H9 (cell line): ENCODE measurements at regions not wholly inside any gene's neighbourhood (a gene's known extent, or its start where the extent isn't known, plus 50 kb on each side); places are given as distances from the start of the nearest gene placed in this dataset.

Experiments
- DNase-seq: peaks from one replicate; pipeline ENCODE4 v3.0.0-alpha.2; 2017
- H2AFZ ChIP-seq: one replicate; pipeline ENCODE4 v1.6.1; 2013; ENCODE audit warnings: mild to moderate bottlenecking, low read length, control low read depth, moderate library complexity
- H2AK5ac ChIP-seq: 2 replicates; pipeline ENCODE4 v1.6.1; 2013; ENCODE audit warnings: low read length, control low read depth, mixed read lengths; ENCODE audit not compliant: insufficient read length
- H2BK120ac ChIP-seq: one replicate; pipeline ENCODE4 v1.6.1; 2013; ENCODE audit warnings: low read depth, mild to moderate bottlenecking, low read length, control low read depth, inconsistent platforms; ENCODE audit not compliant: poor library complexity, severe bottlenecking
- H2BK12ac ChIP-seq: 2 replicates; pipeline ENCODE4 v1.6.1; 2013; ENCODE audit warnings: low read length, control low read depth, mixed read lengths, low read depth; ENCODE audit not compliant: insufficient read length
- H2BK15ac ChIP-seq: 2 replicates; pipeline ENCODE4 v1.6.1; 2013; ENCODE audit warnings: low read depth, low read length, control low read depth
- H2BK20ac ChIP-seq: one replicate; pipeline ENCODE4 v1.6.1; 2013; ENCODE audit warnings: low read depth, mild to moderate bottlenecking, low read length, control low read depth, inconsistent platforms; ENCODE audit not compliant: poor library complexity, severe bottlenecking
- H2BK5ac ChIP-seq: 2 replicates; pipeline ENCODE4 v1.6.1; 2013; ENCODE audit warnings: low read length, control low read depth, mixed read lengths; ENCODE audit not compliant: insufficient read length
- H3K14ac ChIP-seq: 2 replicates; pipeline ENCODE4 v1.6.1; 2013; ENCODE audit warnings: low read length, control low read depth; ENCODE audit not compliant: insufficient read depth
- H3K18ac ChIP-seq: 2 replicates; pipeline ENCODE4 v1.6.1; 2013; ENCODE audit warnings: low read depth, mild to moderate bottlenecking, mixed read lengths, low read length, control low read depth; ENCODE audit not compliant: insufficient read length
- H3K23ac ChIP-seq: 2 replicates; pipeline ENCODE4 v1.6.1; 2013; ENCODE audit warnings: low read length, control low read depth, mixed read lengths, low read depth; ENCODE audit not compliant: insufficient read length
- H3K23me2 ChIP-seq: 2 replicates; pipeline ENCODE4 v1.6.1; 2013; ENCODE audit warnings: low read depth, mild to moderate bottlenecking, mixed read lengths, low read length, control low read depth; ENCODE audit not compliant: insufficient read length, poor library complexity, severe bottlenecking
- H3K27ac ChIP-seq: 2 replicates; pipeline ENCODE4 v1.5.1; 2013; ENCODE audit warnings: low read length, control low read depth, mixed read lengths, low read depth; ENCODE audit not compliant: insufficient read length
- H3K27me3 ChIP-seq: 2 replicates; pipeline ENCODE4 v1.6.1; 2013; ENCODE audit warnings: low read length, control low read depth, inconsistent platforms; ENCODE audit not compliant: insufficient read depth
- H3K4ac ChIP-seq: 2 replicates; pipeline ENCODE4 v1.6.1; 2013; ENCODE audit warnings: low read depth, mild to moderate bottlenecking, control low read depth, inconsistent platforms, low read length, moderate library complexity
- H3K4me1 ChIP-seq: 2 replicates; pipeline ENCODE4 v1.6.1; 2013; ENCODE audit warnings: low read length, control low read depth, inconsistent platforms; ENCODE audit not compliant: insufficient read depth
- H3K4me2 ChIP-seq: 2 replicates; pipeline ENCODE4 v1.6.1; 2013; ENCODE audit warnings: low read length, control low read depth, mixed read lengths; ENCODE audit not compliant: insufficient read length, insufficient read depth
- H3K56ac ChIP-seq: 2 replicates; pipeline ENCODE4 v1.6.1; 2013; ENCODE audit warnings: low read depth, mild to moderate bottlenecking, mixed read lengths, low read length, control low read depth; ENCODE audit not compliant: insufficient read length
- H3K79me1 ChIP-seq: 2 replicates; pipeline ENCODE4 v1.6.1; 2013; ENCODE audit warnings: low read depth, mild to moderate bottlenecking, moderate library complexity, low read length, control low read depth, inconsistent platforms; ENCODE audit not compliant: insufficient read depth, poor library complexity, severe bottlenecking
- H3K79me2 ChIP-seq: 2 replicates; pipeline ENCODE4 v1.6.1; 2013; ENCODE audit warnings: low read length, control low read depth, inconsistent platforms; ENCODE audit not compliant: insufficient read depth
- H3K9ac ChIP-seq: 2 replicates; pipeline ENCODE4 v1.6.1; 2013; ENCODE audit warnings: low read length, control low read depth, mixed read lengths; ENCODE audit not compliant: insufficient read length; ENCODE audit errors: extremely low read depth
- H3K9me3 ChIP-seq: one replicate; pipeline ENCODE4 v1.6.1; 2013; ENCODE audit warnings: low read depth, low read length, inconsistent platforms; ENCODE audit not compliant: control insufficient read depth
- H3T11ph ChIP-seq: one replicate; pipeline ENCODE4 v1.6.1; 2013; ENCODE audit warnings: mild to moderate bottlenecking, low read length, control low read depth, inconsistent platforms
- H4K20me1 ChIP-seq: one replicate; pipeline ENCODE4 v1.6.1; 2013; ENCODE audit not compliant: control insufficient read depth, insufficient read length, insufficient read depth
- H4K5ac ChIP-seq: 2 replicates; pipeline ENCODE4 v1.6.1; 2013; ENCODE audit warnings: low read depth, mild to moderate bottlenecking, mixed read lengths, low read length, control low read depth; ENCODE audit not compliant: insufficient read length
- H4K8ac ChIP-seq: replicated peaks from 2 replicates; pipeline ENCODE4 v1.6.1; 2013; ENCODE audit warnings: low read length, control low read depth, mixed read lengths, low read depth; ENCODE audit not compliant: insufficient read length
- H4K91ac ChIP-seq: 2 replicates; pipeline ENCODE4 v1.6.1; 2013; ENCODE audit warnings: low read depth, mild to moderate bottlenecking, moderate library complexity, mixed read lengths, low read length, control low read depth; ENCODE audit not compliant: insufficient read length
- H3K27ac Mint-ChIP-seq, 3 experiments: 2 replicates in 2 of 3; 3 replicates in 1 of 3; pipeline ENCODE4 v1.8.0; 2020 to 2021; ENCODE audit warnings: mixed read lengths in 3 of 3, mild to moderate bottlenecking in 1 of 3, moderate library complexity in 1 of 3
- H3K27me3 Mint-ChIP-seq: 2 replicates; pipeline ENCODE4 v1.8.0; 2021; ENCODE audit warnings: low read depth, mild to moderate bottlenecking, moderate library complexity, mixed read lengths
- H3K36me3 Mint-ChIP-seq, 3 experiments: 2 replicates in 2 of 3; 3 replicates in 1 of 3; pipeline ENCODE4 v1.8.0; 2020 to 2021; ENCODE audit warnings: low read depth in 3 of 3, mixed read lengths in 3 of 3; ENCODE audit not compliant: insufficient read depth in 1 of 3
- H3K4me1 Mint-ChIP-seq, 2 experiments: 2 replicates each; pipeline ENCODE4 v1.8.0; 2020; ENCODE audit warnings: mixed read lengths in 2 of 2
- H3K4me3 Mint-ChIP-seq, 2 experiments: 2 replicates in 1 of 2; 3 replicates in 1 of 2; pipeline ENCODE4 v1.8.0; 2020 to 2021; ENCODE audit warnings: mild to moderate bottlenecking in 2 of 2, mixed read lengths in 2 of 2, moderate library complexity in 1 of 2
- H3K9me3 Mint-ChIP-seq, 2 experiments: 2 replicates in 1 of 2; 3 replicates in 1 of 2; pipeline ENCODE4 v1.8.0; 2020; ENCODE audit warnings: mild to moderate bottlenecking in 2 of 2, mixed read lengths in 2 of 2, moderate library complexity in 1 of 2
- CTCF ChIP-seq: fragments of 200-600 bp; sonication (generic); conservative IDR thresholded peaks from 3 replicates; pipeline ENCODE4 v1.8.0; 2021; ENCODE audit warnings: antibody characterized with exemption, mild to moderate bottlenecking
- WGBS: extraction: QIAGEN DNeasy Blood & Tissue Kit; methylation state at CpG from one replicate; pipeline ENCODE4 v1.1.7; 2013; ENCODE audit warnings: missing lambda C conversion rate, low lambda C conversion rate, mixed read lengths; ENCODE audit not compliant: insufficient read length; ENCODE audit errors: extremely low coverage; 5-methylcytosine and 5-hydroxymethylcytosine counted together

DNA sequence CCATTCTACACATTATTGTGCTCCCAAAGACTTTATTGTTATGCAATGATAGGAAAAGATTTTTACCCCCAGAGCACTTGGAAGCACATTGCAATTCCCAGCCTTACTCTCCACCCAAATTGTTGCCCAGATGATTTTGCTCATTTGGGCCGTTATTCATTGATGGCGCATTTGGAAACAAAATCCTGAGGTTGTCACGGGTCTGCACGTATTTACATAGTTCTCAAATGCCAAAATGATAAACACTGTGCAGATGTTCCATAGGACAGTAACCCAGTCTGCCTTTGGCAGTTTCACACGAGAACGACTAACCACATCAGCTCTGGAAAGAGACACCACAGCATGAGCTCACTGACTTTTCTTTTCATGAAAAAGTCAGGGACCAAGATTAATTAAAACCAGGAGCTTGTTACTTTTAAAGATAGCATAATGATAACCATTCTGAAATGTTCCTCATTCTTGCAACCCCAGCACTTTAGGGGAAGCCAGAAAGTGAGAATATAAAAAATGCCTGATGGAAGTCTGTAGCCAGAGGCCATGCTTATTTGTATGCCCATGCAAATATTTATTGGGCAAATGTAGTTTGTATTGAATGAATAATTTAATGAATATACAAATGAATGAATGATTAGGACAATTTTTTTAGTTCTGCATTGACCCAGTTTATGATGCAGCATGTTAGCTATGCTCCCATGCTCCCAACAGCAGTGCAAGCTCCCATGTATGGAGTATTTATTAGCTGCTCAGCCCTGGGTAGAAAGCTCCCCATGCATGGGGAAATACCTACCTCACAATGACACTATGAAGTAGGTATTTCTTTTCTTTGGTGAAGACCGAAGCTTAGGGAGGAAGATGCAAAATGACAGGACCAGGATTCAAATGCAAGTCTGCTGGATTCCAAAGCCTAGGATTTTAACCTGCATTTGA lies 84.6 kb downstream of the MAIP1 start:
- H3K79me1 ChIP-seq: no peaks in the 10 kb centered on the region
- no peak overlapping the region for H4K91ac ChIP-seq
- H3K27me3 ChIP-seq: no peaks in the 10 kb centered on the region
- no peak overlapping the region for H2AFZ ChIP-seq
- H3K4me2 ChIP-seq: no peak overlapping the region
- H3K9ac ChIP-seq: no peak overlapping the region
- no peak for DNase-seq
- no peak overlapping the region for H2BK120ac ChIP-seq
- no peaks in the 10 kb centered on the region for H3K79me2 ChIP-seq
- Mint-ChIP-seq H3K27ac (no peak overlapping the region), H3K27me3 (no peaks in the 10 kb centered on the region), H3K4me1 (peaks cover 13 to 15% of the 10 kb centered on the region in 2 experiments), H3K4me3 (no peak overlapping the region), H3K9me3 (peaks cover 9 to 11% of the 10 kb centered on the region in 2 experiments), H3K36me3 (peaks cover 5 to 12% (median 6%) of the 10 kb centered on the region in 3 experiments)
- H2BK12ac ChIP-seq: no peak overlapping the region
- H3K23ac ChIP-seq: no peak overlapping the region
- no peak overlapping the region for H4K8ac ChIP-seq
- H3K4ac ChIP-seq: no peak overlapping the region
- H3K27ac ChIP-seq: no peak overlapping the region
- no peak overlapping the region for H3T11ph ChIP-seq
- H3K4me1 ChIP-seq: peaks cover 2% of the 10 kb centered on the region; the same call in 1 of the 2 replicates
- no CpG with 5 or more reads among the region's 7 CpGs for WGBS
- no peak for TF ChIP-seq CTCF
- H4K5ac ChIP-seq: no peak overlapping the region
- no peak overlapping the region for H2BK5ac ChIP-seq
- H2BK20ac ChIP-seq: no peak overlapping the region
- no peak overlapping the region for H3K18ac ChIP-seq
- no peak overlapping the region for H2AK5ac ChIP-seq
- H3K9me3 ChIP-seq: peaks cover 5% of the 10 kb centered on the region
- no peak overlapping the region for H3K14ac ChIP-seq
- H3K23me2 ChIP-seq: no peaks in the 10 kb centered on the region
- H4K20me1 ChIP-seq: no peaks in the 10 kb centered on the region
- H3K56ac ChIP-seq: no peak overlapping the region
- H2BK15ac ChIP-seq: no peak overlapping the region
